ENCODE measurements at regions not wholly inside any gene's neighbourhood (a gene's known extent, or its start where the extent isn't known, plus 50 kb on each side); places are given as distances from the start of the nearest gene placed in this dataset.
"Not testable (repeated sequence)": the region's sequence is repeated elsewhere in the genome, so short reads cannot be mapped to it uniquely, and the experiment has no call there.

- no peak for DNase-seq
Observed at GRCh38 chr4:33422656-33423055, 2702.5 kb downstream of the PCDH7 start.

GRCh38 chr4:33425936-33426335 lies 2705.8 kb downstream of the PCDH7 start:
- no peak for DNase-seq

GRCh38 chr4:33427676-33428075 lies 2707.5 kb downstream of the PCDH7 start:
- DNase-seq, result no peak

GRCh38 chr4:33429971-33430370 lies 2709.8 kb downstream of the PCDH7 start:
- no peak for DNase-seq

GRCh38 chr4:33437406-33437805 lies 2717.2 kb downstream of the PCDH7 start:
- DNase-seq, result peak; percentile 8

GRCh38 chr4:33446953-33447352 lies 2726.8 kb downstream of the PCDH7 start:
- no peak for DNase-seq

GRCh38 chr4:33448948-33449347 lies 2728.8 kb downstream of the PCDH7 start:
- no peak for DNase-seq

GRCh38 chr4:33453436-33453835 lies 2733.3 kb downstream of the PCDH7 start:
- no peak for DNase-seq

- no peak for DNase-seq
Observed at GRCh38 chr4:33453916-33454315, 2733.7 kb downstream of the PCDH7 start.

- no peak for DNase-seq
Observed at GRCh38 chr4:33465565-33465964, 2745.4 kb downstream of the PCDH7 start.

- DNase-seq, result no peak
Observed at GRCh38 chr4:33467291-33467690, 2747.1 kb downstream of the PCDH7 start.

- DNase-seq, result no peak
Observed at GRCh38 chr4:33470805-33471204, 2750.6 kb downstream of the PCDH7 start.

GRCh38 chr4:33477715-33478114 lies 2757.5 kb downstream of the PCDH7 start:
- no peak for DNase-seq

GRCh38 chr4:33482773-33483172 lies 2761.5 kb downstream of the ARAP2 start:
- DNase-seq, result no peak

- no peak for DNase-seq
Observed at GRCh38 chr4:33485111-33485510, 2759.2 kb downstream of the ARAP2 start.

GRCh38 chr4:33493231-33493630 lies 2751.1 kb downstream of the ARAP2 start:
- no peak for DNase-seq

GRCh38 chr4:33494150-33494549 lies 2750.2 kb downstream of the ARAP2 start:
- DNase-seq, result no peak

- not testable (repeated sequence) for DNase-seq
Observed at GRCh38 chr4:33501587-33501986, 2742.7 kb downstream of the ARAP2 start.

GRCh38 chr4:33512397-33512796 lies 2731.9 kb downstream of the ARAP2 start:
- DNase-seq, result peak; percentile 2

- DNase-seq, result no peak
Observed at GRCh38 chr4:33518856-33519255, 2725.5 kb downstream of the ARAP2 start.

GRCh38 chr4:33532821-33533220 lies 2711.5 kb downstream of the ARAP2 start:
- no peak for DNase-seq

- DNase-seq, result no peak
Observed at GRCh38 chr4:33536898-33537297, 2707.4 kb downstream of the ARAP2 start.

GRCh38 chr4:33537527-33537926 lies 2706.8 kb downstream of the ARAP2 start:
- no peak for DNase-seq

GRCh38 chr4:33543941-33544450 lies 2700.3 kb downstream of the ARAP2 start:
- DNase-seq, result no peak

- DNase-seq, result no peak
Observed at GRCh38 chr4:33551244-33551643, 2693.1 kb downstream of the ARAP2 start.
